HS-5 (cell line): ENCODE measurements at regions not wholly inside any gene's neighbourhood (a gene's known extent, or its start where the extent isn't known, plus 50 kb on each side); places are given as distances from the start of the nearest gene placed in this dataset.
A peak's percentile ranks its signal among the peaks of the same experiment; 100 is the strongest.

ENCODE experiments used
- DNase-seq: peaks from one replicate; pipeline ENCODE4 v3.0.0-alpha.2; 2012; ENCODE audit warnings: low read depth

DNA sequence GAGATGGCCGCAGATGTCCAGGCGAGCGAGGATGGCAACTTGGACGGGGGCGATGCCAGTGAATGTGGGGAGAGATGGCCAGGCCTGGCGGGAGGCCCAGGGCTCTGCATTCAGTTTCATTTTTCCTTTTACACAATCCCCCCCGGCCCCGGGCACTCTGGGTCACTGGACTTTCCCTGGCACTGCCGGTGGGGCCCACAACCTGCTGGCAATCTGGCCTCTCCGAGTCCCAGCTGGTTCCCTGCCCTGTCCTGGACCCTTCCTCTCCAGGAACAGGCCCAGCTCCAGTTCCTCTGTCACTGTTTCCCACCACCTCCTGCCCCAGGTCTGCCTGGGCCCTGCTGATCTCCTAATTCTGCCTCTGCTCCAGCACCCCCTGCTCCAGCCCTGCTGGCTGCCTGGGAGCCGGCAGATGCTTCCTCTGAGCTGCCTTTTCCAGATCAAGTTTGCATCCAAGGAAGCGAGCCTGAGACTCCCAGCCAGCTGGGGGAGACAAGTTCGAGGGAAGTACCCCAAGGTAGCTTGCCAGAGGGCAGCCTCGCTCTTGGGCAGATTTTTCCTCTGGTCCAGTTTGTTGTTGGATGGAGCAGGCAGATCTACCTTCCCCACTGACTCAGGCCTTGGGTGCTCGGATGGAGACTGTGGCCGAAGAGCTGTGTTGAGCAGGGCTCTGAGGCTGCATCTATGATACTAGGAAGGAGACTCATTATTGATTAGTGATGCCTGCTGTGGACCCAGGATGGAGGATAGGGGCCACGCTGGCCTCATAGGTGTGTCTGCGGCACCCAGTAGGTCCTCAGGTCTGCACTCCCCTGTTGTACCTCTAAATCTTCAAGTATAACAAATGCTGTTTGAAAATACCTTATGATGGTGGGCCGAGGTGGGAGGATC, 83.2 kb downstream of the CEBPB start:
- DNase-seq: no peak

DNA sequence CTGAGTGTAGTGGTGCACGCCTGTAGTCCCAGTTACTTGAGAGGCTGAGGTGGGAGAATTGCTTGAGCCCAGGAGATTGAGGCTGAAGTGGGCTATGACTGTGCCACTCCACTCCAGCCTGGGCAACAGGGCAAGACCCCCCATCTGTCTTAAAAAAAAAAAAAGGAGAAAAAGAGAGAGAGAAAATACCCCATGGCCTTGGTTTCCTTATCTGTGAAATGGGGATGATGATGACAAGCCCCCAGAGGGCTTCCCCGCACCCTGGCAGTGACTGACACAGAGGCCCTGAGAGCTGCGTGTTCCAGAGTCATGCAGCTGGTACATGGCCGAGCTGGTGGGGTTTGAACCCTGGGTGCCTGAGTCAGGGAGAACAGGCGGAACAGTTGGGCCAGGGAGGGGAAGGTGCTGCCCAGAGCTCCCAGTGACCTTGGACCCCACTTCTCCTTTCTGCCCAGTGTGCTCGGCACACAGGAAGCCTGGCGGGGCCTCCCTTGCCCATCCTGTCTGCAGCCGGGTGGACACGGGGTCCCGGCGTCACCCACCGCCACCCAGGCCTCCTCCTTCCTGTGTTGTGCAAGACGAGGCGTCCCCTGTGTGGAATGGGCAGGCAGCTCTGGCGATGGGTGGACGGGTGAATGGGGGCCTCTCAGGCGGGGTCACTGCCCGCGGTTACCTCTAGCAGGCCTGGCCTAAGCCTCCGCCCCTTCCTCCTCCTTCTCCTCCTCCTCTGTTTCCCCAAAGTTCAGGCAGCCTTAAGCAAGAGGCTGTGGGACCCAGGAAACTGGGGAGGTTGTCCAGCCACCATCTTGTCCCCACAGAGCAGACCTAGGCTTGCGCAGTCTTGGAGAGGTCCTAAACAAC, 84.2 kb downstream of the CEBPB start:
- no peak for DNase-seq

GRCh38 chr20:50276119-50277063, 85.8 kb downstream of the CEBPB start:
- DNase-seq: no peak

DNA sequence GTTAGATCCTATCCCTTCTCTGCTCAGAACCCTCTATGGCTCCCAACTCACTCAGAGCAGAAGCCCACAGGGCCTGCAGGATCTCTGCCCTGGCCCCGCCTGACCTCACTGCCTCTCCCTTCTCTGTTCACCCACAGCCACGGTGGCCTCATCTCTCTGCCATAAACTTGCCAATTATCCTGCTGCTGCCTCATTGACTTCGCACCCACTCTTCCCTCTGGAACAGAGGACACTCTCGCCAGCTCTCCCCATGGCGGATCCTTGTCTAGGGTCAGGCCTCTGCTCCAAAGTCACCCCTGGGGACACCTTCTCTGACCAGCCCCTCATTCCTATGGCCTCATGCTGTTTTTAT, 86.4 kb downstream of the CEBPB start:
- no peak for DNase-seq

DNA sequence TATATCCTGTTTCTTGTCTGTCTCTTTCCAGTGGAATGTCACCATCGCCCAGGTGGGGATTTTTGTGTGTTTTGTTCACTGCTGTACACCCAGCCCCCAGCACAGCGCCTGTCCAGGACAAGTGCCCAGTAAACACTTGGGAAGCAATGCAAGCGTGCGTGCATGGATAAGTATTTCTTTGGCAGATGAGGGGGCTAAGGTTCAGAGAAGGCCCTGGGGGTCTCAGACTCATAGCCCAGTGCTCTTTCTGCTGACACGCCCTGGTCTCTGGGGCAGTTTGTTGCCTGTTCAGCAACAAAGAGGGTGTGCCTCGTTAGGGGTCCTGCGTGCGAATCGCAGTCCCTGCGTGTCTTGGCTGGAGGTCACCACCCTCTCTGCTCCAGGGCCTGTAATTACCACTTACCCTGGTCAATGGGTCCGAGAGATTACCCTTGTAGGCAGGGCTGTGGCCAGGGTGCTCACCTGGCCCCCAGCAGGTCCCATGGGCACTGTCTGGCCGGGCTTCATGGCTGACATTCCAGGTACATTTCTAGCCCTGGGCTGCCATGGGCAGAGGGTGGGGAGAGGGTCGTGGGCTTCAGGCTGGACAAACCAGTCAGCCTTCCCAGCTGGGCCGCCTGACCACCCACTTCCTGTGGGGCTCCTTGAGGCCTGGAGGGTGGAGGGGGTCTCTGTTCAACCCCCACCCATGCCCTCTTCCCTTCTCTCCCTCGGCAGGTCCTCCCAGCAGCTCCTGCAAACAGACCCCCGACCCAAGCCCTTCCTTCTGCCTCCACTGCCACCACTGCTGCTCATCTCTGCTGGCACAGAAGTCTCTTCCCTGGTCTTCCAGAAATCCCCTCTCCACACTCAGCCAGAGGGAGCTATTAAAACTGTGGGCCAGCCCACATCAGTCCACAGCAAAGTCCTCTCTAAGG, 87.1 kb downstream of the CEBPB start:
- DNase-seq: no peak

GRCh38 chr20:50278377-50278683, 87.7 kb downstream of the CEBPB start:
- DNase-seq: no peak

DNA sequence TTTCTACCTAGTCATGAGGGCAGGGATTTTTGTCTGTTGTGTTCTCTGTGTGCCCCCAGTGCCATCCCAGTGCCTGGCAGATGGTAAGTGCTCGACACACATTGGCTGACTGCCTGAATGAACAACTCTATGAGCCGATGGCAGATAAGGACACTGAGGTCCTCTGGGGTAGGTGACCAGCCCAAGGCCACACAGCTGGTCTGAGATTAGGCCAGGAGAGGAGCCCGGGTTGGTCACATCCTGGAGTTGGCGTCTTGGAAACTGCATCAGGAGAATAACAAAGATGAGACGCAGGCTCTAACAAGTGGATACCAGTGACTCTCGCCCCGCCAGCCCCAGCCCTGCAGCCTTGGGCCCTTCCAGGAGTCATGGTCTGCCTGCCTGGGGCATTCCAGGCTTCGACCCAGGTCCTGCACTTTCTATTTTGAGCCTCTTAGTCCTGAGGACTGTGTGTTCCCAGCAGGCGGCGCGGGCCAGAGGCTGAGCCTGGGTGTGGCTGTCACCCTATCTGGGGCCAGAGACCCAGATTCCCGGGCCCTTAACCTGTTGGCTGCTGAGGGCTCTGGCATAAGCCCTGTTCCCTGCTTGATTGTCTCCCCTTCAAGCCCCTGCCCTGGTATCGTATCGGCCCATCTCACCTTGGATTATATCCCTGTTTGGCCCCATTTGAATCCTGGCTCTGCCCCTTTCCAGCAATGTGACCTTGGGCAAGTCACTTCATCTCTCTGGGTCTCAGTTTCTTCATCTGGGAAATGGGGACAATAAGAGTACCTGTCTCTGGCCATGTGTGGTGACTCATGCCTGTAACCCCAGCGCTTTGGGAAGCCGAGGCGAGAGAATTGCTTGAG, 88.3 kb downstream of the CEBPB start:
- no peak for DNase-seq

- no peak for DNase-seq
Observed at GRCh38 chr20:50279988-50280850, 89.6 kb downstream of the CEBPB start.

DNA sequence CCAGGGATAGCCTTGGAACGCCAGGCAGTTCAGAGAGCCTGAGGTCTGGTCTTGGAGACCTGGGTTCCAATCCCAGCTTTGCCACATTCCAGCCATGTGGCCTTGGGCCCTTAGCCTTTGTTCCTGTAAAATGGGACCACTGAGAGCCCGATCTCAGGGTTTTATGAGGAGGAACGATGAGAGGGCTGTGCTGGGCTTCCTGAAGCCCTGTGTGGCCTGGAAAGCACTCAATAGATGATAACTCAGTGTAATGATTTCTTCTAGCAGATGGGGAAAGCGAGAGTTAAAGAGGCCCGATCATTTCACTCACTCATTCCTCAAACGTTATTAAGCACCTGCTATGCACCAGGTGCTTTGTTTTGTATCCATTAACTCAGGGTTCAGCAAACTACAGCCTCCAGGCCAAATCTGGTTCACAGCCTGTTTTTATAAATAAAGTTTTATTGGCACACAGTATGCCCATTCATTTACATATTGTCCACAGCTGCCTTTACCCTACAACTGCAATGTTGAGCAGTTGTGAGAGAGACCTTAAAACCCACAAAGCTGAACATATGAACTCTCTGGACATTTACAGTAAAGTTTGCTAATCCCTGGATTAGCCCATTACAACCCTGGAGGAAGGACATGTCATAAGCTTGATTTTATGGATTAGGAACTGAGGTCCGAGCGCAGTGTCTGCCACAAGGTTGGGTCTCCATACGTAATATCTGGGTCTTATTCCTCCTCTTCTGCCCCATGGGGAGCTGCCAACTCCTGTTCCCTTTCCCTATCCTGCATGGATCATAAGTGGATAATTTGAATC, 90.4 kb downstream of the CEBPB start:
- DNase-seq: no peak

- no peak for DNase-seq
Observed at GRCh38 chr20:50281831-50282591, 91.4 kb downstream of the CEBPB start.

GRCh38 chr20:50282592-50283241, 92.1 kb downstream of the CEBPB start:
- DNase-seq: no peak

GRCh38 chr20:50283370-50283769, 92.7 kb downstream of the CEBPB start:
- no peak for DNase-seq

DNA sequence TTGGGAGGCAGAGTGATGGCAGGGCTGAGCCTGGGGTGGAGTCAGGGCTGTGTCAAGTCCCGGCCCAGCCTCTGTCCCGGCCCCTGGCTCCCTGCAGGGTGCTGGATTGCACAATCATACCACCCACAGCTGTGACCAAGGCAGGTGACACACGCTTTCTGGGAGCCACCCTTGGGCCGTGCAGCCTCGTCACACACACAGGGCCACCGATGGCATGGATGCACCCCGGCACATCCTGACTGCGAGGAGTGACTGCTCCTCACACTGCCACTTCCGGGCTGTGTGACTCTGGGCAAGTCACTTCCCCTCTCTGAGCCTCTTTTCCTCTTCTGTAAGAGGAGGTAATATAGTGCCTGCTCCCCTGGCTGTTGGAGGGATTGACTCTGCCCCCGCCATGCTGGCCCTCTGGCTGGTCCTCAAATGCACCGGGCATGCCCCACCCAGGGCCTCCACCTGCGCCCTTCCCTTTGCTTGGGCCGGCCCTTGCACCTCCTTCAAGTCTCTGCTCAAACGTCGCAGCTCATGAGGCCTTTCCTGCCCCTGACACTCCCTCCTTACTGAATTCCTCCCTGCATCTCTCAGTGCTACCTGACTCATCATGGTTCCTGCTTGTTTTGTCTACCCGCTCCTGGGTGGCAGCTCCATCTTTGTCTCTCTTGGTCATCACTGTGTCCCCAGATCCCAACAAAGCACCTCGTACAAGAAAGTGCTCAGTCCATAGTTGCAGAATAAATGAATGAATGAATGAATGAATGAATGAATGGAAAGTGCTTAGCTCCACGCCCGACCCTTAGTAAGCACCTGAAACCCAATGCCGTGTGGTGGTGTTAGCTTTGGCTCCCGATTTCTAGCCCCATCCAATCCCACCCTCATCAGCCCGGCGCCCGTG, 93.5 kb downstream of the CEBPB start:
- peak; percentile 65 for DNase-seq

DNA sequence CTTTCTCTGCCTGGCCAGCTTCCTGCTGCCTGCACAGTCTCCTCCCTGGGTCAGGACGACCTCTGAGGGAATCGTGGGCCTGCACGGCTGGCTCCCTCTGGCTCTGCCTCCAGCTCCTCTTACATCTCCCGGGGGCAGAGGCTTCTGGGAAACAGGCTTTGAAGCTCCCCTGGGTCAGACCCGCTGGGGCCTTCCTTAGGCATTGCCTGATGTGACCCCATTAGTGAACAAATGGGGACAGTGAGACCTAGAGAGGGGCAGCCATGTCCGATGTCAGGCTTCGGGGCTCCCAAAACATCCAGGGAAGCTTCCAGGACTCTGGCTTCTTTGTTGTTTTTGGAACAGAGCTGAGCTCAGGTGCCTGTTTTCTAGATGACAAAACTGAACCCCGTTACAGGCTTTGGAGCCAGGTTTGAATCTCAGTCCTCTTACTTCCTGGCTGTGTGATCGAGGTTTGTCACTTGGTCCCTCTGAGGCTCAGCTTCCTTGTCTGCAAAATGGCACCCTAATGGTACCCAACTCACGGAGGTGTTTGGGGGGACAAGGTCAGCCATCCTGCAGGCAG, 94.3 kb downstream of the CEBPB start:
- no peak for DNase-seq

DNA sequence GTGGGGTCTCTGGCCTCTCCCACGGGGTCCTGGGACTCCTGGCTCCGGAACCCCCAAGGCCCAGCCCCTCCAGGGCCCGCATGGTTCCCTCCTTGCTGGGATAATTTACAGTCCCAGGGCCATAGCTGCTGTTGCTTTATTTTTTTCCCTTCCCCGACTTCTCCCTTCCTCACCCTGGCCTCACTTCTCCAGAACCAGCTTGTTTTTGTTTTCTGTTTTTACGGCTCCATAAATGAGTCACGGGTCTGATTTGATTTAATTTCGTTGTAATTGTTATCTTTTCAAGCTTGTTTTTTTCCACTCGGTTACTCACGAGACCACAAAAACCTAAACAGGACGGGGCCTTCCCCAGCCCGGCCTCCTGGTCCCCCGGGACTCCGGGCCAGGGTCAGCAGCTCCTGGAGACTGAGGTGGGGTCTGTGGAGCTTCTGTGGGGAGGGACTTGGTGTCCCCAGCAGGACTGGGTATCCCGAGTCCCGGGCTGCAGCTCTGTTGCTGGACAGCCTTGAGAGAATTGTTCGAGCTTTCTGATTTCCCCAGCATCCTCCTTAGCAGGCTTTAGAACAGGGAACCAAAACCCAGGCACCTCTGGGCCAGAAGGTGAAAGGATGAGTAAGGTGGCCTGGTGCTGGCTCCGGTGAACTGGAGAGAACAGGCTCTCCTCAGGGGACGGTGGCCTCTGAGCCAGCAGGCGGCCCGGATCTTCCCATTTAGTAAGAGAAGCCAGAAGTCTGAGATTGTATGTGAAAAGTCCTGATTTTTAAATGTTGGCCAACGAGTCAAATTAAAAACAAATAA, 94.9 kb downstream of the CEBPB start:
- DNase-seq: peak; percentile 83
